ENCODE measurements at regions not wholly inside any gene's neighbourhood (a gene's known extent, or its start where the extent isn't known, plus 50 kb on each side); places are given as distances from the start of the nearest gene placed in this dataset.
"Not testable (repeated sequence)": the region's sequence is repeated elsewhere in the genome, so short reads cannot be mapped to it uniquely, and the experiment has no call there.

- in situ Hi-C loops (cut with HindIII; ENCODE audit: low pct_unique_long_range_greater_than_20kb, low sequenced_read_pairs) = no loop called here
- H3K4me3 ChIP-seq (ENCODE audit: low read depth in 2 of 2, low read length in 2 of 2) = no peak overlapping the region
- H3K27me3 ChIP-seq (ENCODE audit: control insufficient read depth, insufficient read depth, low read length) = no peaks in the 10 kb centered on the region
- TF ChIP-seq TCF7L2 (IDR thresholded peaks at IDR 0.05; ENCODE audit: low read depth, low read length) = no peak
- TF ChIP-seq REST (IDR thresholded peaks at IDR 0.05; ENCODE audit: insufficient read depth in 1 of 2, low read depth in 2 of 2, low read length in 1 of 2) = no peak
- TF ChIP-seq POLR2AphosphoS5 (IDR thresholded peaks at IDR 0.05; ENCODE audit: low read depth, low read length) = no peak
- TF ChIP-seq CTCF (IDR thresholded peaks at IDR 0.05) = no peak
- no peak for TF ChIP-seq SIN3A (IDR thresholded peaks at IDR 0.05; ENCODE audit: borderline replicate concordance, insufficient read depth, low read depth, low read length)
- ChIA-PET POLR2A (no interaction called here), CTCF (no interaction called here)
- H3K27ac ChIP-seq (ENCODE audit: low read length) = no peak overlapping the region
- H3K9me3 ChIP-seq (ENCODE audit: control insufficient read depth, insufficient read depth, low read depth, low read length) = no peaks in the 10 kb centered on the region
- H3K36me3 ChIP-seq (ENCODE audit: control insufficient read depth, insufficient read depth, low read length) = no peaks in the 10 kb centered on the region
- H3K4me1 ChIP-seq (ENCODE audit: control insufficient read depth, insufficient read depth, low read length) = peaks cover 19% of the 10 kb centered on the region
- DNase-seq (ENCODE audit: low read depth, low spot score) = no peak
- intact Hi-C loops (cut with micrococcal nuclease; ENCODE audit: unreplicated experiment) = no loop called here
- ATAC-seq = no peak
- BruUV-seq (replicated peaks) = no TSS peak
Measured at GRCh38 chr12:92059960-92060359, 85.7 kb downstream of the BTG1 start.

GRCh38 chr12:92058664-92059063 is 87.0 kb downstream of the BTG1 start:
- no peak overlapping the region for H3K4me3 ChIP-seq (ENCODE audit: low read depth in 2 of 2, low read length in 2 of 2)
- no peaks in the 10 kb centered on the region for H3K36me3 ChIP-seq (ENCODE audit: control insufficient read depth, insufficient read depth, low read length)
- no TSS peak for BruUV-seq (replicated peaks)
- H3K4me1 ChIP-seq (ENCODE audit: control insufficient read depth, insufficient read depth, low read length) = peaks cover 7% of the 10 kb centered on the region; the same call in 1 of the 2 replicates
- CTCF ChIA-PET = no interaction called here
- no peaks in the 10 kb centered on the region for H3K27me3 ChIP-seq (ENCODE audit: control insufficient read depth, insufficient read depth, low read length)
- DNase-seq (ENCODE audit: low read depth, low spot score) (no peak), ATAC-seq (no peak)
- in situ Hi-C loops (cut with HindIII; ENCODE audit: low pct_unique_long_range_greater_than_20kb, low sequenced_read_pairs) = no loop called here
- no peaks in the 10 kb centered on the region for H3K9me3 ChIP-seq (ENCODE audit: control insufficient read depth, insufficient read depth, low read depth, low read length)
- TF ChIP-seq TCF7L2 (IDR thresholded peaks at IDR 0.05; ENCODE audit: low read depth, low read length) (no peak), POLR2AphosphoS5 (IDR thresholded peaks at IDR 0.05; ENCODE audit: low read depth, low read length) (no peak)
- POLR2A ChIA-PET = no interaction called here
- intact Hi-C loops (cut with micrococcal nuclease; ENCODE audit: unreplicated experiment) = no loop called here
- H3K27ac ChIP-seq (ENCODE audit: low read length) = no peak overlapping the region

GRCh38 chr12:92056756-92057155 is 88.9 kb downstream of the BTG1 start:
- in situ Hi-C loops (cut with HindIII; ENCODE audit: low pct_unique_long_range_greater_than_20kb, low sequenced_read_pairs); H3K27ac ChIP-seq (ENCODE audit: low read length); H3K4me3 ChIP-seq (ENCODE audit: low read depth in 2 of 2, low read length in 2 of 2); ATAC-seq; DNase-seq (ENCODE audit: low read depth, low spot score); H3K4me1 ChIP-seq (ENCODE audit: control insufficient read depth, insufficient read depth, low read length); POLR2A ChIA-PET; CTCF ChIA-PET; intact Hi-C loops (cut with micrococcal nuclease; ENCODE audit: unreplicated experiment); BruUV-seq (replicated peaks); H3K36me3 ChIP-seq (ENCODE audit: control insufficient read depth, insufficient read depth, low read length); H3K9me3 ChIP-seq (ENCODE audit: control insufficient read depth, insufficient read depth, low read depth, low read length); H3K27me3 ChIP-seq (ENCODE audit: control insufficient read depth, insufficient read depth, low read length): not testable (repeated sequence)
